Endothelial cell of umbilical vein (primary cell): ENCODE measurements at regions not wholly inside any gene's neighbourhood (a gene's known extent, or its start where the extent isn't known, plus 50 kb on each side); places are given as distances from the start of the nearest gene placed in this dataset.

Experiments used
- BruUV-seq: library from RNA; stranded (reverse); fragments of 400-500 nt; replicated peaks from 2 replicates; lab custom pipeline; 2021; lab: Mats Ljungman, UMichigan
- CTCF ChIA-PET: fragments of 300-600, 350-600 bp; sonication (Branson Sonifier 250); formaldehyde crosslinking; loops from one replicate; lab custom pipeline; 2021; ENCODE audit warnings: antibody characterized with exemption, inconsistent platforms; lab: Charles Lee
- POLR2A ChIA-PET: fragments of 300-600, 350-600 bp; sonication (Branson Sonifier 250); formaldehyde crosslinking; loops from one replicate; lab custom pipeline; 2021; ENCODE audit warnings: antibody characterized with exemption, inconsistent platforms; lab: Charles Lee
- DNase-seq: peaks from one replicate; pipeline ENCODE4 v3.0.0-alpha.2; 2011; ENCODE audit warnings: low read depth, low spot score
- FAIRE-seq: peaks from 2 replicates; lab custom pipeline; 2011; peaks lifted over from hg19 to GRCh38; lab: Jason Lieb, UNC
- H2AFZ ChIP-seq: 2 replicates; pipeline ENCODE4 v1.6.0; 2012; ENCODE audit warnings: low read depth, low read length, control low read depth, inconsistent platforms
- H3K27ac ChIP-seq: 2 replicates; pipeline ENCODE4 v1.5.1; 2011; ENCODE audit warnings: low read depth, mild to moderate bottlenecking, control low read depth, low read length, moderate library complexity; ENCODE audit not compliant: insufficient read depth
- H3K27me3 ChIP-seq, 2 experiments: 2 replicates each; pipeline versions ENCODE4 v1.6.0 to v1.6.1; 2011; ENCODE audit warnings: low read length in 2 of 2, mixed read lengths in 1 of 2; ENCODE audit not compliant: control insufficient read depth in 2 of 2, insufficient read depth in 2 of 2
- H3K36me3 ChIP-seq, 2 experiments: 2 replicates in 1 of 2; 3 replicates in 1 of 2; pipeline ENCODE4 v1.5.1; 2011; ENCODE audit warnings: low read length in 2 of 2, mild to moderate bottlenecking in 1 of 2, moderate library complexity in 1 of 2; ENCODE audit not compliant: control insufficient read depth in 2 of 2, insufficient read depth in 2 of 2; ENCODE audit errors: extremely low read depth in 1 of 2
- H3K4me1 ChIP-seq: 3 replicates; pipeline ENCODE4 v1.5.1; 2011; ENCODE audit warnings: mild to moderate bottlenecking, low read length; ENCODE audit not compliant: control insufficient read depth, insufficient read depth; ENCODE audit errors: extremely low read depth
- H3K4me2 ChIP-seq: 2 replicates; pipeline ENCODE4 v1.6.1; 2011; ENCODE audit warnings: low read length, control low read depth, mixed read lengths; ENCODE audit not compliant: insufficient read depth
- H3K4me3 ChIP-seq, 3 experiments: fragments of 200-600 bp in 1 of 3; sonication (generic), shearing (Covaris generic) in 1 of 3; replicated peaks in 1 of 3; 2 replicates each; pipeline ENCODE4 v1.5.1; 2011 to 2016; ENCODE audit warnings: control low read depth in 3 of 3, low read length in 3 of 3, mild to moderate bottlenecking in 2 of 3, inconsistent platforms in 1 of 3, low read depth in 1 of 3, moderate library complexity in 1 of 3; ENCODE audit not compliant: insufficient read depth in 1 of 3
- H3K79me2 ChIP-seq: 2 replicates; pipeline ENCODE4 v1.6.0; 2012; ENCODE audit warnings: low read length, inconsistent platforms; ENCODE audit not compliant: control insufficient read depth, insufficient read depth
- H3K9ac ChIP-seq: replicated peaks from 2 replicates; pipeline ENCODE3; 2011; ENCODE audit warnings: low read length, control low read depth; ENCODE audit not compliant: insufficient read depth; ENCODE audit errors: extremely low read depth
- H3K9me1 ChIP-seq: replicated peaks from 3 replicates; pipeline ENCODE4 v1.6.0; 2011; ENCODE audit warnings: mild to moderate bottlenecking, low read length; ENCODE audit not compliant: control insufficient read depth, insufficient read depth; ENCODE audit errors: extremely low read depth
- H3K9me3 ChIP-seq: replicated peaks from 2 replicates; pipeline ENCODE4 v1.5.1; 2012; ENCODE audit warnings: low read length, inconsistent platforms; ENCODE audit not compliant: control insufficient read depth, insufficient read depth
- H4K20me1 ChIP-seq: replicated peaks from 2 replicates; pipeline ENCODE3; 2011; ENCODE audit warnings: mild to moderate bottlenecking, low read length; ENCODE audit not compliant: control insufficient read depth, insufficient read depth; ENCODE audit errors: extremely low read depth
- CTCF ChIP-seq, 2 donors: IDR thresholded peaks; 1 replicate in 1 of 2; 2 replicates in 1 of 2; pipeline ENCODE4 v1.5.1; 2011; ENCODE audit warnings: low read length in 2 of 2, mild to moderate bottlenecking in 2 of 2, moderate library complexity in 2 of 2, control low read depth in 1 of 2, inconsistent platforms in 1 of 2, low read depth in 1 of 2; ENCODE audit not compliant: insufficient read depth in 1 of 2; ENCODE audit errors: extremely low read depth in 1 of 2
- EZH2 ChIP-seq: IDR thresholded peaks from 2 replicates; pipeline ENCODE4 v1.6.1; 2012; ENCODE audit warnings: borderline replicate concordance, low read depth, mild to moderate bottlenecking, moderate library complexity, low read length, inconsistent platforms; ENCODE audit not compliant: severe bottlenecking
- FOS ChIP-seq: IDR thresholded peaks from 2 replicates; pipeline ENCODE4 v1.6.1; 2011; ENCODE audit warnings: mild to moderate bottlenecking, low read length, moderate library complexity, borderline replicate concordance; ENCODE audit not compliant: insufficient read depth
- GATA2 ChIP-seq: IDR thresholded peaks from 2 replicates; pipeline ENCODE4 v1.7.0; 2011; ENCODE audit warnings: low read depth, mild to moderate bottlenecking, moderate library complexity, mixed read lengths, low read length; ENCODE audit not compliant: insufficient read length, insufficient read depth
- JUN ChIP-seq: IDR thresholded peaks from 2 replicates; pipeline ENCODE4 v1.6.1; 2011; ENCODE audit warnings: borderline replicate concordance, low read depth; ENCODE audit not compliant: insufficient read length, insufficient read depth
- MYC ChIP-seq: IDR thresholded peaks from one replicate; pipeline ENCODE4 v1.6.1; 2011; ENCODE audit warnings: mild to moderate bottlenecking, low read depth, low read length
- POLR2A ChIP-seq: IDR thresholded peaks from 2 replicates; pipeline ENCODE4 v1.6.1; 2012; ENCODE audit warnings: low read depth, mild to moderate bottlenecking, control low read depth, low read length
- POLR2AphosphoS5 ChIP-seq: IDR thresholded peaks from 2 replicates; pipeline ENCODE4 v1.6.1; 2012; ENCODE audit warnings: low read depth, mild to moderate bottlenecking, control low read depth, low read length, moderate library complexity; ENCODE audit not compliant: insufficient read depth
- dilution Hi-C: fragments of 300-500 bp; cut with MboI; formaldehyde crosslinking; loops from one replicate; pipeline ENCODE4 v1.15.0; 2019; ENCODE audit warnings: low sequenced_read_pairs; ENCODE audit not compliant: extremely low pct_ligation_motif_present
- intact Hi-C: fragments of 100-400 bp; cut with micrococcal nuclease; formaldehyde crosslinking; loops from one replicate; pipeline ENCODE4 v1.10.0; 2022
- TF ChIP-seq, protein P1 (sequence below): IDR thresholded peaks from 2 replicates; pipeline ENCODE4 v1.6.1; 2011; ENCODE audit not compliant: insufficient read depth, insufficient read length

- Histone ChIP-seq H3K27me3 (peaks cover 0 to 4% of the 10 kb centered on the region in 2 experiments), H3K4me3 (no peak overlapping the region), H4K20me1 (no peaks in the 10 kb centered on the region), H3K27ac (no peak overlapping the region), H3K79me2 (no peaks in the 10 kb centered on the region), H3K9me3 (no peaks in the 10 kb centered on the region), H3K9me1 (no peaks in the 10 kb centered on the region), H3K36me3 (no peaks in the 10 kb centered on the region), H3K9ac (no peak overlapping the region), H3K4me2 (no peak overlapping the region), H2AFZ (no peak overlapping the region), H3K4me1 (no peaks in the 10 kb centered on the region)
- FAIRE-seq (no peak), DNase-seq (no peak)
- intact Hi-C loops: no loop called here
- POLR2A ChIA-PET: no interaction called here
- dilution Hi-C loops: no loop called here
- CTCF ChIA-PET: no interaction called here
- no peak for TF ChIP-seq JUN
- TF ChIP-seq MYC: no peak
- TF ChIP-seq GATA2: no peak
- TF ChIP-seq POLR2A: no peak
- TF ChIP-seq EZH2: no peak
- TF ChIP-seq CTCF (IDR thresholded peaks at IDR 0.05; ENCODE audit: extremely low read depth in 1 of 2, insufficient read depth in 1 of 2, low read depth in 1 of 2, low read length in 2 of 2): no peak
- TF ChIP-seq FOS: no peak
- TF ChIP-seq, protein P1, sequence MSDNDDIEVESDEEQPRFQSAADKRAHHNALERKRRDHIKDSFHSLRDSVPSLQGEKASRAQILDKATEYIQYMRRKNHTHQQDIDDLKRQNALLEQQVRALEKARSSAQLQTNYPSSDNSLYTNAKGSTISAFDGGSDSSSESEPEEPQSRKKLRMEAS: no peak
- no peak for TF ChIP-seq POLR2AphosphoS5
- no TSS peak for BruUV-seq
These were observed 54.0 kb upstream of the CSF3R start for GRCh38 chr1:36536727-36537126.
